ENCODE measurements at regions not wholly inside any gene's neighbourhood (a gene's known extent, or its start where the extent isn't known, plus 50 kb on each side); places are given as distances from the start of the nearest gene placed in this dataset.
"Not testable (repeated sequence)": the region's sequence is repeated elsewhere in the genome, so short reads cannot be mapped to it uniquely, and the experiment has no call there.

- no peaks in the 10 kb centered on the region for H3K36me3 Mint-ChIP-seq (ENCODE audit: low read depth)
- CTCF ChIA-PET: no interaction called here
- H3K27me3 Mint-ChIP-seq (ENCODE audit: low read depth): no peaks in the 10 kb centered on the region
- DNase-seq (no peak), ATAC-seq (no peak)
- POLR2A ChIA-PET: no interaction called here
- no peak overlapping the region for H3K4me3 Mint-ChIP-seq
- no peak overlapping the region for H3K27ac Mint-ChIP-seq
- no peaks in the 10 kb centered on the region for H3K4me1 Mint-ChIP-seq (ENCODE audit: low read depth)
- peaks cover 7% of the 10 kb centered on the region for H3K9me3 Mint-ChIP-seq (ENCODE audit: insufficient read depth)
These were observed 1790.5 kb upstream of the ADGRL3 start for GRCh38 chr4:59409647-59410046.

- no peaks in the 10 kb centered on the region for H3K27me3 Mint-ChIP-seq (ENCODE audit: low read depth)
- POLR2A ChIA-PET: no interaction called here
- no peaks in the 10 kb centered on the region for H3K36me3 Mint-ChIP-seq (ENCODE audit: low read depth)
- H3K27ac Mint-ChIP-seq: no peak overlapping the region
- peaks cover 3% of the 10 kb centered on the region for H3K9me3 Mint-ChIP-seq (ENCODE audit: insufficient read depth)
- H3K4me1 Mint-ChIP-seq (ENCODE audit: low read depth): no peaks in the 10 kb centered on the region
- DNase-seq (no peak), ATAC-seq (no peak)
- CTCF ChIA-PET: no interaction called here
- no peak overlapping the region for H3K4me3 Mint-ChIP-seq
These were observed 1787.4 kb upstream of the ADGRL3 start for GRCh38 chr4:59412739-59413138.

- CTCF ChIA-PET: no interaction called here
- POLR2A ChIA-PET: no interaction called here
- ATAC-seq: no peak
- H3K36me3 Mint-ChIP-seq (ENCODE audit: low read depth): no peaks in the 10 kb centered on the region
- H3K4me1 Mint-ChIP-seq (ENCODE audit: low read depth): no peaks in the 10 kb centered on the region
- H3K4me3 Mint-ChIP-seq: no peak overlapping the region
- H3K9me3 Mint-ChIP-seq (ENCODE audit: insufficient read depth): no peaks in the 10 kb centered on the region
- H3K27me3 Mint-ChIP-seq (ENCODE audit: low read depth): no peaks in the 10 kb centered on the region
- DNase-seq: no peak
- no peak overlapping the region for H3K27ac Mint-ChIP-seq
These were observed 1744.4 kb upstream of the ADGRL3 start for GRCh38 chr4:59455751-59456150.

- Mint-ChIP-seq H3K27me3 (ENCODE audit: low read depth) (no peaks in the 10 kb centered on the region), H3K9me3 (ENCODE audit: insufficient read depth) (peaks cover 3% of the 10 kb centered on the region), H3K4me1 (ENCODE audit: low read depth) (no peaks in the 10 kb centered on the region), H3K36me3 (ENCODE audit: low read depth) (no peaks in the 10 kb centered on the region), H3K27ac (no peak overlapping the region), H3K4me3 (no peak overlapping the region)
- ATAC-seq (no peak), DNase-seq (no peak)
- ChIA-PET POLR2A (no interaction called here), CTCF (no interaction called here)
These were observed 1742.5 kb upstream of the ADGRL3 start for GRCh38 chr4:59457576-59457975.

- H3K4me1 Mint-ChIP-seq (ENCODE audit: low read depth): no peaks in the 10 kb centered on the region
- DNase-seq: no peak
- H3K4me3 Mint-ChIP-seq: no peak overlapping the region
- POLR2A ChIA-PET: no interaction called here
- H3K27ac Mint-ChIP-seq: no peak overlapping the region
- H3K36me3 Mint-ChIP-seq (ENCODE audit: low read depth): no peaks in the 10 kb centered on the region
- ATAC-seq: no peak
- no peaks in the 10 kb centered on the region for H3K27me3 Mint-ChIP-seq (ENCODE audit: low read depth)
- CTCF ChIA-PET: no interaction called here
- H3K9me3 Mint-ChIP-seq (ENCODE audit: insufficient read depth): peaks cover 7% of the 10 kb centered on the region
These were observed 1715.2 kb upstream of the ADGRL3 start for GRCh38 chr4:59484944-59485343.

- Mint-ChIP-seq H3K4me1 (ENCODE audit: low read depth) (no peaks in the 10 kb centered on the region), H3K36me3 (ENCODE audit: low read depth) (no peaks in the 10 kb centered on the region), H3K4me3 (no peak overlapping the region), H3K27me3 (ENCODE audit: low read depth) (no peaks in the 10 kb centered on the region), H3K27ac (no peak overlapping the region), H3K9me3 (ENCODE audit: insufficient read depth) (peaks cover 11% of the 10 kb centered on the region)
- CTCF ChIA-PET: no interaction called here
- ATAC-seq (no peak), DNase-seq (no peak)
- POLR2A ChIA-PET: no interaction called here
These were observed 1700.0 kb upstream of the ADGRL3 start for GRCh38 chr4:59500103-59500502.

- Mint-ChIP-seq H3K9me3 (ENCODE audit: insufficient read depth) (peaks cover 4% of the 10 kb centered on the region), H3K36me3 (ENCODE audit: low read depth) (no peaks in the 10 kb centered on the region), H3K4me1 (ENCODE audit: low read depth) (no peaks in the 10 kb centered on the region), H3K27ac (no peak overlapping the region), H3K4me3 (no peak overlapping the region), H3K27me3 (ENCODE audit: low read depth) (no peaks in the 10 kb centered on the region)
- POLR2A ChIA-PET: no interaction called here
- DNase-seq (no peak), ATAC-seq (no peak)
- CTCF ChIA-PET: no interaction called here
These were observed 1696.4 kb upstream of the ADGRL3 start for GRCh38 chr4:59503731-59504130.

- H3K27me3 Mint-ChIP-seq (ENCODE audit: low read depth); H3K27ac Mint-ChIP-seq; DNase-seq; CTCF ChIA-PET; H3K9me3 Mint-ChIP-seq (ENCODE audit: insufficient read depth); H3K4me3 Mint-ChIP-seq; ATAC-seq; H3K4me1 Mint-ChIP-seq (ENCODE audit: low read depth); H3K36me3 Mint-ChIP-seq (ENCODE audit: low read depth): not testable (repeated sequence)
- POLR2A ChIA-PET: interaction anchor here (0.7 kb wide), 1 partner anchor 715 kb away, joined by 3 read pairs; no protein-coding TSS in a partner anchor
These were observed 1688.3 kb upstream of the ADGRL3 start for GRCh38 chr4:59511809-59512208.

GRCh38 chr4:59517007-59517406 is 1683.1 kb upstream of the ADGRL3 start:
- no peaks in the 10 kb centered on the region for H3K36me3 Mint-ChIP-seq (ENCODE audit: low read depth)

GRCh38 chr4:59518005-59518823 is 1681.9 kb upstream of the ADGRL3 start:
- ATAC-seq (no peak), DNase-seq (no peak)
- H3K27ac Mint-ChIP-seq: no peak overlapping the region
- H3K36me3 Mint-ChIP-seq (ENCODE audit: low read depth): no peaks in the 10 kb centered on the region
- ChIA-PET POLR2A (no interaction called here), CTCF (no interaction called here)
- no peaks in the 10 kb centered on the region for H3K27me3 Mint-ChIP-seq (ENCODE audit: low read depth)
- H3K9me3 Mint-ChIP-seq (ENCODE audit: insufficient read depth): no peaks in the 10 kb centered on the region
- no peak overlapping the region for H3K4me3 Mint-ChIP-seq
- H3K4me1 Mint-ChIP-seq (ENCODE audit: low read depth): no peaks in the 10 kb centered on the region

More at GRCh38 chr4:59517007-59517406, 1683.1 kb upstream of the ADGRL3 start:
- Mint-ChIP-seq H3K27me3 (ENCODE audit: low read depth) (no peaks in the 10 kb centered on the region), H3K4me3 (no peak overlapping the region), H3K4me1 (ENCODE audit: low read depth) (no peaks in the 10 kb centered on the region), H3K9me3 (ENCODE audit: insufficient read depth) (no peaks in the 10 kb centered on the region), H3K27ac (no peak overlapping the region)
- no peak for DNase-seq
- ChIA-PET POLR2A (no interaction called here), CTCF (no interaction called here)
- no peak for ATAC-seq

GRCh38 chr4:59525885-59526284 is 1674.2 kb upstream of the ADGRL3 start:
- ChIA-PET CTCF (no interaction called here), POLR2A (no interaction called here)
- Mint-ChIP-seq H3K4me1 (ENCODE audit: low read depth) (no peaks in the 10 kb centered on the region), H3K36me3 (ENCODE audit: low read depth) (no peaks in the 10 kb centered on the region), H3K27ac (no peak overlapping the region), H3K27me3 (ENCODE audit: low read depth) (no peaks in the 10 kb centered on the region), H3K4me3 (no peak overlapping the region), H3K9me3 (ENCODE audit: insufficient read depth) (peaks cover 3% of the 10 kb centered on the region)
- ATAC-seq (no peak), DNase-seq (no peak)

- Mint-ChIP-seq H3K36me3 (ENCODE audit: low read depth) (no peaks in the 10 kb centered on the region), H3K27ac (no peak overlapping the region), H3K4me1 (ENCODE audit: low read depth) (no peaks in the 10 kb centered on the region), H3K4me3 (no peak overlapping the region), H3K9me3 (ENCODE audit: insufficient read depth) (peaks cover 4% of the 10 kb centered on the region), H3K27me3 (ENCODE audit: low read depth) (no peaks in the 10 kb centered on the region)
- ChIA-PET POLR2A (no interaction called here), CTCF (no interaction called here)
- DNase-seq (no peak), ATAC-seq (no peak)
These were observed 1664.6 kb upstream of the ADGRL3 start for GRCh38 chr4:59535541-59535940.

GRCh38 chr4:59536428-59536827 is 1663.7 kb upstream of the ADGRL3 start:
- Mint-ChIP-seq H3K27me3 (ENCODE audit: low read depth) (no peaks in the 10 kb centered on the region), H3K36me3 (ENCODE audit: low read depth) (no peaks in the 10 kb centered on the region), H3K27ac (no peak overlapping the region), H3K4me1 (ENCODE audit: low read depth) (no peaks in the 10 kb centered on the region), H3K4me3 (no peak overlapping the region), H3K9me3 (ENCODE audit: insufficient read depth) (peaks cover 7% of the 10 kb centered on the region)
- CTCF ChIA-PET: no interaction called here
- POLR2A ChIA-PET: no interaction called here
- DNase-seq (no peak), ATAC-seq (no peak)
